HepG2 (cell line): ENCODE measurements at regions not wholly inside any gene's neighbourhood (a gene's known extent, or its start where the extent isn't known, plus 50 kb on each side); places are given as distances from the start of the nearest gene placed in this dataset.

Experiments used
- ATAC-seq: fragments of 200-7000 bp; cut with Tn5 transposase; 3 replicates; pipeline ENCODE4 v1.9.1; 2020; ENCODE audit warnings: mild to moderate bottlenecking, moderate library complexity
- BruUV-seq: library from RNA; stranded (reverse); fragments of 400-500 nt; replicated peaks from 2 replicates; lab custom pipeline; 2021; lab: Mats Ljungman, UMichigan
- CTCF ChIA-PET: fragments of 300-600 bp; formaldehyde crosslinking; extraction: SDS; loops from one replicate; lab custom pipeline; 2021; ENCODE audit warnings: low total read pairs, inconsistent platforms, low intra/inter-chr PET ratio; lab: Yijun Ruan, JAX
- POLR2A ChIA-PET: fragments of 350-600 bp; sonication (Branson Sonifier 250); formaldehyde crosslinking; loops from one replicate; lab custom pipeline; 2020; ENCODE audit warnings: antibody characterized with exemption, inconsistent platforms; lab: Yijun Ruan, JAX
- DNase-seq: peaks from one replicate; pipeline ENCODE4 v3.0.0-alpha.2; 2015; ENCODE audit warnings: low spot score
- FAIRE-seq: peaks from 3 replicates; lab custom pipeline; 2011; peaks lifted over from hg19 to GRCh38; lab: Jason Lieb, UNC
- H2AFZ ChIP-seq: one replicate; pipeline ENCODE4 v1.6.1; 2011; ENCODE audit warnings: low read length, inconsistent platforms
- H3K27ac ChIP-seq: fragments of 300-600 bp; 3 replicates; pipeline ENCODE4 v1.8.0; 2011; ENCODE audit warnings: mixed run types, mild to moderate bottlenecking, mixed read lengths, low read length, inconsistent platforms; ENCODE audit not compliant: insufficient read depth; ENCODE audit errors: extremely low read length
- H3K27me3 ChIP-seq, 2 experiments: fragments of 200-600 bp in 1 of 2; 2 replicates in 1 of 2; 3 replicates in 1 of 2; pipeline versions ENCODE4 v1.6.0 to v1.8.0; 2011; ENCODE audit warnings: low read length in 2 of 2, mild to moderate bottlenecking in 2 of 2, moderate library complexity in 2 of 2, inconsistent platforms in 1 of 2; ENCODE audit not compliant: insufficient read depth in 2 of 2, control insufficient read depth in 1 of 2
- H3K36me3 ChIP-seq, 2 experiments: fragments of 200-600 bp in 1 of 2; replicated peaks in 1 of 2; 2 replicates in 1 of 2; 3 replicates in 1 of 2; pipeline versions ENCODE4 v1.5.1 to v1.8.0; 2011; ENCODE audit warnings: low read length in 2 of 2, inconsistent platforms in 1 of 2; ENCODE audit not compliant: insufficient read depth in 2 of 2, control insufficient read depth in 1 of 2
- H3K4me1 ChIP-seq: 2 replicates; pipeline ENCODE4 v1.5.1; 2012; ENCODE audit warnings: low read length, inconsistent platforms; ENCODE audit not compliant: insufficient read depth
- H3K4me2 ChIP-seq: 2 replicates; pipeline ENCODE4 v1.6.0; 2011; ENCODE audit warnings: low read depth, low read length, inconsistent platforms
- H3K4me3 ChIP-seq, 3 experiments: fragments of 200-600 bp in 1 of 3; sonication (generic), shearing (Covaris generic) in 1 of 3; replicated peaks in 1 of 3; 2 replicates each; pipeline ENCODE4 v1.5.1; 2011 to 2016; ENCODE audit warnings: low read length in 3 of 3, inconsistent platforms in 2 of 3, low read depth in 2 of 3, mild to moderate bottlenecking in 2 of 3, control low read depth in 1 of 3, mixed read lengths in 1 of 3; ENCODE audit not compliant: insufficient read depth in 1 of 3
- H3K79me2 ChIP-seq: one replicate; pipeline ENCODE4 v1.6.1; 2011; ENCODE audit warnings: low read length, inconsistent platforms; ENCODE audit not compliant: insufficient read depth
- H3K9ac ChIP-seq: 2 replicates; pipeline ENCODE4 v1.6.0; 2011; ENCODE audit warnings: mild to moderate bottlenecking, low read depth, low read length, inconsistent platforms; ENCODE audit not compliant: insufficient read depth
- H3K9me3 ChIP-seq: 2 replicates; pipeline ENCODE4 v1.5.1; 2012; ENCODE audit warnings: mild to moderate bottlenecking, low read length
- H4K20me1 ChIP-seq: 2 replicates; pipeline ENCODE4 v1.6.0; 2011; ENCODE audit warnings: inconsistent platforms, mild to moderate bottlenecking, low read length, moderate library complexity; ENCODE audit not compliant: insufficient read depth
- ARID4A ChIP-seq: sonication (generic); formaldehyde crosslinking; IDR thresholded peaks from 2 replicates; pipeline ENCODE4 v1.5.0; 2020; ENCODE audit warnings: mild to moderate bottlenecking, missing genetic modification reagents, borderline replicate concordance
- EP300 ChIP-seq, 3 experiments: sonication (generic) in 1 of 3; formaldehyde crosslinking in 1 of 3; IDR thresholded peaks; 2 replicates each; pipeline versions ENCODE4 v1.5.1 to v1.6.1; 2011 to 2020; ENCODE audit warnings: low read depth in 2 of 3, low read length in 2 of 3, borderline replicate concordance in 1 of 3, improper control_type of control experiment in 1 of 3, mild to moderate bottlenecking in 1 of 3, missing genetic modification reagents in 1 of 3, moderate library complexity in 1 of 3
- MLXIP ChIP-seq: sonication (generic); formaldehyde crosslinking; IDR thresholded peaks from 2 replicates; pipeline ENCODE4 v1.9.0; 2021; ENCODE audit warnings: missing genetic modification reagents, borderline replicate concordance
- MYC ChIP-seq: sonication (generic); formaldehyde crosslinking; IDR thresholded peaks from 2 replicates; pipeline ENCODE4 v1.9.0; 2021; ENCODE audit warnings: missing genetic modification reagents, borderline replicate concordance
- MYNN ChIP-seq: sonication (generic); formaldehyde crosslinking; IDR thresholded peaks from 2 replicates; pipeline ENCODE4 v1.4.0; 2020; ENCODE audit warnings: mild to moderate bottlenecking, low read depth, missing genetic modification reagents
- NFKB2 ChIP-seq: sonication (generic); formaldehyde crosslinking; IDR thresholded peaks from 2 replicates; pipeline ENCODE4 v1.4.0; 2020; ENCODE audit warnings: missing genetic modification reagents, borderline replicate concordance
- NR1H2 ChIP-seq: sonication (generic); formaldehyde crosslinking; IDR thresholded peaks from 2 replicates; pipeline ENCODE4 v1.8.1; 2022; ENCODE audit warnings: low read depth, missing genetic modification reagents, borderline replicate concordance
- POLR2AphosphoS2 ChIP-seq: IDR thresholded peaks from 2 replicates; pipeline ENCODE4 v1.6.1; 2011; ENCODE audit warnings: low read depth, low read length, improper control_type of control experiment
- SCMH1 ChIP-seq: sonication (generic); formaldehyde crosslinking; IDR thresholded peaks from 2 replicates; pipeline ENCODE4 v1.9.0; 2021; ENCODE audit warnings: missing genetic modification reagents, mild to moderate bottlenecking, borderline replicate concordance
- TBX2 ChIP-seq: sonication (generic); formaldehyde crosslinking; IDR thresholded peaks from 2 replicates; pipeline ENCODE4 v1.5.0; 2020; ENCODE audit warnings: missing genetic modification reagents, mild to moderate bottlenecking, borderline replicate concordance
- ZHX1 ChIP-seq: sonication (generic); formaldehyde crosslinking; IDR thresholded peaks from 2 replicates; pipeline ENCODE4 v1.8.1; 2022; ENCODE audit warnings: low read depth, mild to moderate bottlenecking, missing genetic modification reagents
- ZNF296 ChIP-seq: sonication (generic); formaldehyde crosslinking; conservative IDR thresholded peaks from 2 replicates; pipeline ENCODE4 v1.5.0; 2020; ENCODE audit warnings: mild to moderate bottlenecking, missing genetic modification reagents
- ZNF615 ChIP-seq: sonication (generic); formaldehyde crosslinking; IDR thresholded peaks from 2 replicates; pipeline ENCODE4 v1.5.0; 2020; ENCODE audit warnings: mild to moderate bottlenecking, missing genetic modification reagents, borderline replicate concordance
- WGBS: methylation state at CpG from one replicate; pipeline ENCODE4 v1.1.6; 2017; ENCODE audit warnings: low lambda C conversion rate; 5-methylcytosine and 5-hydroxymethylcytosine counted together
- in situ Hi-C: cut with HindIII; loops from 2 replicates; pipeline ENCODE4 v1.10.0; 2017; ENCODE audit warnings: low pct_unique_long_range_greater_than_20kb; ENCODE audit not compliant: extremely low pct_ligation_motif_present
- intact Hi-C: fragments of 100-400 bp; cut with micrococcal nuclease; formaldehyde crosslinking; loops from one replicate; pipeline ENCODE4 v1.10.0; 2022; ENCODE audit not compliant: unreplicated experiment

GRCh38 chr2:126764686-126765265 is 108.8 kb downstream of the GYPC start:
- peaks cover 0 to 20% of the 10 kb centered on the region in 2 experiments; a peak in 3 of 5 replicates for H3K27me3 ChIP-seq
- H3K4me3 ChIP-seq = no peak overlapping the region
- no peak for ATAC-seq
- no peaks in the 10 kb centered on the region for H3K4me1 ChIP-seq
- H3K9me3 ChIP-seq = no peaks in the 10 kb centered on the region
- no peak overlapping the region for H3K9ac ChIP-seq
- POLR2A ChIA-PET = no interaction called here
- no peak overlapping the region for H3K27ac ChIP-seq
- H3K36me3 ChIP-seq = no peaks in the 10 kb centered on the region
- no peaks in the 10 kb centered on the region for H4K20me1 ChIP-seq
- in situ Hi-C loops (loop anchor here (25.0 kb wide), 1 partner anchor 1002 kb away; no protein-coding TSS in a partner anchor), intact Hi-C loops (no loop called here)
- no peak for DNase-seq
- BruUV-seq = no TSS peak
- no peaks in the 10 kb centered on the region for H3K79me2 ChIP-seq
- no peak for FAIRE-seq
- H3K4me2 ChIP-seq = no peak overlapping the region
- TF ChIP-seq MYC (CRISPR knock-in tag) (no peak), MLXIP (CRISPR knock-in tag) (no peak), EP300 (IDR thresholded peaks at IDR 0.05; ENCODE audit: low read depth in 2 of 2, low read length in 2 of 2) (no peak), EP300 (CRISPR knock-in tag; IDR thresholded peaks at IDR 0.05; ENCODE audit: borderline replicate concordance) (no peak), SCMH1 (CRISPR knock-in tag) (no peak), MYNN (no peak), ZNF615 (CRISPR knock-in tag) (no peak), ARID4A (no peak), POLR2AphosphoS2 (no peak), ZNF296 (CRISPR knock-in tag) (no peak), TBX2 (CRISPR knock-in tag) (no peak), NFKB2 (CRISPR knock-in tag) (no peak), ZHX1 (CRISPR knock-in tag) (no peak), NR1H2 (no peak)
- WGBS = 2% methylated on average over 3 of the region's 3 CpGs
- CTCF ChIA-PET = no interaction called here
- H2AFZ ChIP-seq = no peak overlapping the region
